VCaP (cell line): ENCODE measurements at regions not wholly inside any gene's neighbourhood (a gene's known extent, or its start where the extent isn't known, plus 50 kb on each side); places are given as distances from the start of the nearest gene placed in this dataset.

Source experiments
- H3K27ac ChIP-seq: fragments of 450-650 bp; 2 replicates; pipeline ENCODE4 v1.5.1; 2017
- TF ChIP-seq, protein P1 (sequence below): fragments of 450-650 bp; conservative IDR thresholded peaks from 2 replicates; pipeline ENCODE4 v1.5.1; 2017; ENCODE audit warnings: mild to moderate bottlenecking, moderate library complexity

DNA sequence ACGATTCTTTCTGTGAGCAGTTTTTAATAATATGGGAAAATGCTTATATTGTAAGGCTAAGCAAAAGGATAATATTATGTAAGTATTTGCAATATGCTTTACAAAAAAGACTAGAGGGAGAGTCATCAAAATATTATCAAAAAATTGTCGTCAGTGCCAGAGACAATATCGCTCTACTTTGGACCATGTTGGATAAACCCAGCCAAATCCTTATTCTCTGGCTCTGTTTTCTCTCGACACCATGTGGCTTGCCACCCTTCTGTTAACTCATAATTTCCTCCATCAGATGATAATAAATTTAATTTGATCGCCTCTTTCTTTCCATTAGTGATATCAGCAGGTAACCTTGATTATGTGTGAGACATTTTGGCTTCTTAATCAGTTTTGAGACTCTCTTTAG lies 129.9 kb downstream of the CDC42EP3 start:
- TF ChIP-seq, protein P1, sequence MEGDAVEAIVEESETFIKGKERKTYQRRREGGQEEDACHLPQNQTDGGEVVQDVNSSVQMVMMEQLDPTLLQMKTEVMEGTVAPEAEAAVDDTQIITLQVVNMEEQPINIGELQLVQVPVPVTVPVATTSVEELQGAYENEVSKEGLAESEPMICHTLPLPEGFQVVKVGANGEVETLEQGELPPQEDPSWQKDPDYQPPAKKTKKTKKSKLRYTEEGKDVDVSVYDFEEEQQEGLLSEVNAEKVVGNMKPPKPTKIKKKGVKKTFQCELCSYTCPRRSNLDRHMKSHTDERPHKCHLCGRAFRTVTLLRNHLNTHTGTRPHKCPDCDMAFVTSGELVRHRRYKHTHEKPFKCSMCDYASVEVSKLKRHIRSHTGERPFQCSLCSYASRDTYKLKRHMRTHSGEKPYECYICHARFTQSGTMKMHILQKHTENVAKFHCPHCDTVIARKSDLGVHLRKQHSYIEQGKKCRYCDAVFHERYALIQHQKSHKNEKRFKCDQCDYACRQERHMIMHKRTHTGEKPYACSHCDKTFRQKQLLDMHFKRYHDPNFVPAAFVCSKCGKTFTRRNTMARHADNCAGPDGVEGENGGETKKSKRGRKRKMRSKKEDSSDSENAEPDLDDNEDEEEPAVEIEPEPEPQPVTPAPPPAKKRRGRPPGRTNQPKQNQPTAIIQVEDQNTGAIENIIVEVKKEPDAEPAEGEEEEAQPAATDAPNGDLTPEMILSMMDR: no peak

GRCh38 chr2:37543999-37544557 lies 127.4 kb downstream of the CDC42EP3 start:
- H3K27ac ChIP-seq: no peak overlapping the region
- TF ChIP-seq, protein P1: no peak

More for the DNA sequence above, 129.9 kb downstream of the CDC42EP3 start:
- no peak overlapping the region for H3K27ac ChIP-seq

DNA sequence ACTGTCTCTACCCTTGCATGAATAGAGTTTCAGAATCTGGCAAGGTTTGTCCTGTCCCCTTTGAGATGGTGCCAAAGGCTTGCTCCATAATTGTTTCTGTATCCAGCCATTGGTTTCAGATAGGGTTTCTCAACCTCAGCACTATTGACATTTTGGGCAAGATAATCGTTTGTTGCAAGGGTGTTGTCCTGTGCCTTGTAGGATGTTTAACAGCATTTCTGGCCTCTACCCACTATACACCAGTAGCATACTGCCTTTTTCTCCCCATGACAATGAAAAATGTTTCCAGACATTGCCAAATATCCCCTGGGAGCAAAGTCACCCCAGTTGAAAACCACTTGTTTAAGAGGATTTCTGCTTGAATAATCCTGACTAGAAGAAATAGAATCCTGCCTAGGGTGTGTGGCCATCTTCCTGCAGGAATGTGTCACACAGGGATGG lies 126.8 kb downstream of the CDC42EP3 start:
- TF ChIP-seq, protein P1: no peak
- H3K27ac ChIP-seq: no peak overlapping the region

DNA sequence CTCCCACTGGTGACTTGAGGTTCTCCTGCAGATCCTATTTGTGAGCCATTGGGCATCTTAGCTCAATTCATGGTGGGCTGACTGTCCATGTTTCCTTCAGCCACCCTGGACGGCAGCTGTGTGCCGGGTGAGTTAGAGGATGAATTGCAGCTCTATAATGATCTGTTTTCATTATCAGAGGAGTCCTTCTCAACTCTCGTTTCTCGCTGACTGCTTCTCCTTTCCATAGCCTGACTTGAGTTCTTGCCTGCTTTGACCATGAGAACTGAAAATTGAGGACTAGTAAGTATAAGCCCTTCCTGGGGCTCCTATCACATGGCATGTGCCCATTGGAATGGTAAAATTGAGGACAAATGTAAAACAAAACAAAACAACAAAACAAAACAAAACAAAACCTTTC lies 121.8 kb downstream of the CDC42EP3 start:
- TF ChIP-seq, protein P1: no peak
- no peak overlapping the region for H3K27ac ChIP-seq

- H3K27ac ChIP-seq: no peak overlapping the region
- TF ChIP-seq, protein P1: no peak
Observed at GRCh38 chr2:37550190-37550589, 121.3 kb downstream of the CDC42EP3 start.

GRCh38 chr2:37551783-37552182 lies 119.7 kb downstream of the CDC42EP3 start:
- TF ChIP-seq, protein P1: no peak
- H3K27ac ChIP-seq: no peak overlapping the region

- no peak overlapping the region for H3K27ac ChIP-seq
- TF ChIP-seq, protein P1: no peak
Observed at GRCh38 chr2:37552339-37552738, 119.1 kb downstream of the CDC42EP3 start.
